Fibroblast of lung (primary cell): ENCODE measurements at regions not wholly inside any gene's neighbourhood (a gene's known extent, or its start where the extent isn't known, plus 50 kb on each side); places are given as distances from the start of the nearest gene placed in this dataset.

Source experiments
- CTCF ChIP-seq, 2 donors: IDR thresholded peaks in 1 of 2; conservative IDR thresholded peaks in 1 of 2; 1 replicate in 1 of 2; 2 replicates in 1 of 2; pipeline ENCODE4 v1.5.1; 2011 to 2012; ENCODE audit warnings: low read length in 2 of 2, control low read depth in 1 of 2, inconsistent platforms in 1 of 2, low read depth in 1 of 2, mild to moderate bottlenecking in 1 of 2
- EZH2 ChIP-seq: IDR thresholded peaks from 2 replicates; pipeline ENCODE4 v1.5.1; 2012; ENCODE audit warnings: low read length, control low read depth, mild to moderate bottlenecking; ENCODE audit errors: missing control alignments

GRCh38 chr9:29282121-29282520 lies 1708.8 kb upstream of the C9orf72 start:
- no peak for TF ChIP-seq CTCF (conservative IDR thresholded peaks at IDR 0.05 in 1 of 2, IDR thresholded peaks at IDR 0.05 in 1 of 2; ENCODE audit: low read depth in 1 of 2, low read length in 2 of 2)
- TF ChIP-seq EZH2 = no peak
